Uterus (tissue), 2 donors: ENCODE measurements at regions not wholly inside any gene's neighbourhood (a gene's known extent, or its start where the extent isn't known, plus 50 kb on each side); places are given as distances from the start of the nearest gene placed in this dataset.

ENCODE experiments used
- CTCF ChIP-seq, 4 experiments: fragments of 200-600 bp in 2 of 4; fragments of 450-650 bp in 2 of 4; sonication (generic) in 2 of 4; IDR thresholded peaks; one replicate each; pipeline ENCODE4 v1.5.1; 2016 to 2019; ENCODE audit warnings: antibody characterized with exemption in 4 of 4, mild to moderate bottlenecking in 2 of 4, moderate library complexity in 1 of 4
- POLR2A ChIP-seq, 2 donors: fragments of 450-650 bp; IDR thresholded peaks; one replicate each; pipeline ENCODE4 v1.6.1; 2016; ENCODE audit warnings: antibody characterized with exemption in 2 of 2, mild to moderate bottlenecking in 1 of 2, moderate library complexity in 1 of 2

DNA sequence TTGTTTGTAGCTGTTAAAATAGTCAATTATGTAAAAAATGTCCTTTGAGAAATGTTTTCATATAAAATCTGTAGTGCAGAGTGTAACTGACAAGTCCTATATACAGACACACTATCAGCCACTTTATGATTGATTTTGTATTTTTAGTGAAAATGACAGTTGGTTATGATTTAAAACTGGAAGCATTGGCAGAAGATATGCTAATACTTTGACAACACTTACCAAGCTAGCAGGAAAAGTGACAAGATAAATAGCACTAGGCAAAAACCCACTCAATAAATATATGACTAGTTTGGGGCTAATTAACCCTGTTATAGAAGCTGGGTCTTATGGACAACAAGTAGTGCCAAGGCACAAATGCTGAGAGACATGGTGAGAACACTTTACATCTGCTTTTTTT is 772.9 kb upstream of the NOVA1 start:
- no peak for TF ChIP-seq CTCF (IDR thresholded peaks at IDR 0.05)
- TF ChIP-seq POLR2A (IDR thresholded peaks at IDR 0.05), result no peak
